Activated naive CD8-positive, alpha-beta T cell treated with anti-CD3 and anti-CD28 coated beads, Interleukin-2, amount 50 U/mL, for 24 hours (primary cell): ENCODE measurements at regions not wholly inside any gene's neighbourhood (a gene's known extent, or its start where the extent isn't known, plus 50 kb on each side); places are given as distances from the start of the nearest gene placed in this dataset.

Source experiments
- ATAC-seq: fragments of 150-1000 bp; cut with Tn5 transposase; one replicate; pipeline ENCODE4 v1.10.0; 2021
- DNase-seq: peaks from one replicate; pipeline ENCODE4 v3.0.0; 2021
- H3K27ac Mint-ChIP-seq: one replicate; pipeline ENCODE4 v1.8.0; 2021; ENCODE audit warnings: mild to moderate bottlenecking, mixed read lengths
- H3K27me3 Mint-ChIP-seq: one replicate; pipeline ENCODE4 v1.8.0; 2021; ENCODE audit warnings: mixed read lengths
- H3K36me3 Mint-ChIP-seq: one replicate; pipeline ENCODE4 v1.8.0; 2021; ENCODE audit warnings: low read depth, mixed read lengths
- H3K4me1 Mint-ChIP-seq: one replicate; pipeline ENCODE4 v1.8.0; 2021; ENCODE audit warnings: mixed read lengths
- H3K4me3 Mint-ChIP-seq: one replicate; pipeline ENCODE4 v1.8.0; 2021; ENCODE audit warnings: mild to moderate bottlenecking, moderate library complexity, mixed read lengths
- H3K9me3 Mint-ChIP-seq: one replicate; pipeline ENCODE4 v1.8.0; 2021; ENCODE audit warnings: mixed read lengths

DNA sequence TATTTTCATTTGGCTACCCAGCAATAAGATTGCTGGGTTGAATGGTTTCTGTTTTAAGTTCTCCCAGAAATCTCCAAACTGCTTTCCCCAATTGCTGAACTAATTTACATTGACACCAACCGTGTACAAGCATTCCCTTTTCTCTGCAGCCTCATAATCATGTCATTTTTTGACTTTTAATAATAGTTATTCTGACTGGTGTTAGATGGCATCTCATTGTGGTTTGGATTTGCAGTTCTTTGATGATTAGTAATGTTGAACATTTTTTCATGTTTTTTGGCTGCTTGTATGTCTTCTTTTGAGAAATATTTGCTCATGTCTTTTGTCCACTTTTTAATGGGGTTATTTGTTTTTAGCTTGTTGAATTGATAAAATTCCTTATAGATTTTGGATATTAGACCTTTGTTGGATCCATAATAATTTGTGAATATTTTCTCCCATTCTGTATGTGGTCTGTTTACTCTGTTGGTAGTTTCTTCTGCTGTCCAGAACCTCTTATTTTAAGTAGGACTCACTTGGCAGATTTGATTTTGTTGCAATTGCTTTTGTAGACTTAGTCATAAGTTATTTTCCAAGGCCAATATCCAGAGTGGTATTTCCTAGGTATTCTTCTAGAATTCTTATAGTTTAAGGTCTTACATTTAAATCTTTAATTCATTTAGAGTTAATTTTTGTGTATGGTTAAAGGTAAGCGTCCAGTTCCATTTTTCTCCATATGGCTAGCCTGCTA is 793.7 kb downstream of the BRINP1 start:
- H3K36me3 Mint-ChIP-seq = peaks cover 2% of the 10 kb centered on the region
- peaks cover 20% of the 10 kb centered on the region for H3K9me3 Mint-ChIP-seq
- no peaks in the 10 kb centered on the region for H3K27me3 Mint-ChIP-seq
- H3K4me3 Mint-ChIP-seq = no peak overlapping the region
- DNase-seq (no peak), ATAC-seq (no peak)
- H3K27ac Mint-ChIP-seq = no peak overlapping the region
- H3K4me1 Mint-ChIP-seq = no peaks in the 10 kb centered on the region

DNA sequence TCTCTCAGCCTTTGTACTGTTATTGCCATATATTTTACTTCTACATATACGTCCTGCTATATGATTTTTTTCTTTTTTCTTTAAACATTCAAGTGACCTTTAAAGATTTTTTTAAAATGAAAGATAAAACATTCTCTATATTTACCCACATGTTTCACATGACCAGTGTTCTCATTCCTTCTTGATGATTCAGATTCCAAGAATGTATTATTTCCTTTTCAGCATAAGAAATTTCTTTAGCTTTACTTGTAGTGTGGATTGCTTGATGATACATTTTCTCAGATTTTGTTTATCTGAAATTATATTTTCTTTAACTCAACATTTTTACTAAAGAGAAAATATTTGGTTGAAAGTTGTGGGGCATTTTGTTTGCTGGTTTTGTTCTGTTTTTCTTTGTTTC is 792.1 kb downstream of the BRINP1 start:
- ATAC-seq = no peak
- Mint-ChIP-seq H3K9me3 (peaks cover 20% of the 10 kb centered on the region), H3K36me3 (peaks cover 2% of the 10 kb centered on the region), H3K4me3 (no peak overlapping the region), H3K27me3 (no peaks in the 10 kb centered on the region), H3K27ac (no peak overlapping the region), H3K4me1 (no peaks in the 10 kb centered on the region)
- DNase-seq = no peak

DNA sequence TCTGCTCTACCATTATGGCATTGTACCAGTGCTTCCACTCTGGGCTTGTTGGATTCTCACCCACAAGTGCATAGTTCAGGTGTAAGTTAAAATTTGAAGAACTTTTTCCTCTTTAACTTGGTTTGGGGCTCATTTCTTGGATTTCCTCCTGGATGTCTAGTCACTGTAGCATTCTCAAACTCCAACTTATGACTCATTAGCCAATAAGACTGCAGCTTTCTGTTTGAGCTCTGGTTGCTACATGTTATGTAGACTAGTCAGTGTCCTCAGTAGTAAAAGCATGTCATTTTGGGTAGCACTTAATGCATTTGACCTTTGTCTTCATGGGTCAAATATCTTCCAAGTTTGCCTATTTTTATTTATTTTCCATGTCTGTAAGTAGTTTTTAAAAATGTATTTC is 790.8 kb downstream of the BRINP1 start:
- peaks cover 24% of the 10 kb centered on the region for H3K9me3 Mint-ChIP-seq
- H3K4me3 Mint-ChIP-seq = no peak overlapping the region
- ATAC-seq = no peak
- H3K36me3 Mint-ChIP-seq = peaks cover 2% of the 10 kb centered on the region
- H3K27me3 Mint-ChIP-seq = no peaks in the 10 kb centered on the region
- no peak for DNase-seq
- no peak overlapping the region for H3K27ac Mint-ChIP-seq
- no peaks in the 10 kb centered on the region for H3K4me1 Mint-ChIP-seq

DNA sequence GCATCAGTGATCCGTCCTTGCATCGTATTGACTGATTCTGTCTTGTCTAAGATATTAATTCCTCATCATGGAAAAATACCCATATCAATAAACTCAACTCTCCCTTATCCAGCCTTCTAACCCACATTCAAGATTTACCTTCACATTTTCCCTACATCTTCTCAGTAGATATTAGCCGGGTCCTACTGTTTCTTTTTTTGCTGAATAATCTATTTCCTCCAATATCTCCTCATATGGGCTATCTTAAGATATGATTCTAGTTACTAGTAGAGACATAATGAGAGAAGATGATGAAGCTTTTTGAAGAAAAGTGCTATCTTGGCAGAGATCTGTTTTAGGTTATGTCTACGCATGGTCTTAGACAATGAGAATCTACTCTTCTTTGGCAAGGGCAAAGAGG is 785.8 kb downstream of the BRINP1 start:
- Mint-ChIP-seq H3K4me3 (no peak overlapping the region), H3K36me3 (no peaks in the 10 kb centered on the region), H3K9me3 (peaks cover 23% of the 10 kb centered on the region), H3K27me3 (no peaks in the 10 kb centered on the region), H3K27ac (no peak overlapping the region), H3K4me1 (no peaks in the 10 kb centered on the region)
- ATAC-seq = no peak
- DNase-seq = no peak

DNA sequence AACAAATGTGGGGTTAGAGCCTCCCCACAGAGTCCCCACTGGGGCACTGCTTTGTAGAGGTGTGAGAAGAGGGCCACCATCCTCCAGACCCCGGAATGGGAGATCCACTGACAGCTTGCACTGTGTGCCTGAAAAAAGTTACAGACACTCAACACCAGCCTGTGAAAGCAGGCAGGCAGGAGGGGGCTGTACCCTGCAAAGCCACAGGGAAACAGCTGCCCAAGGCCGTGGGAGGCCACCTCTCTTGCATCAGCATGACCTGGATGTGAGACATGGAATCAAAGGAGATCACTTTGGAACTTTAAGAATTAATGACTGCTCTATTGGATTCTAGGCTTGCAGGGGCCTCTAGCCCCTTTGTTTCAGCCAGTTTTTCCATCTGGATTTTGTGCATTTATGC is 782.3 kb downstream of the BRINP1 start:
- H3K4me3 Mint-ChIP-seq = no peak overlapping the region
- no peak overlapping the region for H3K27ac Mint-ChIP-seq
- no peak for DNase-seq
- no peaks in the 10 kb centered on the region for H3K27me3 Mint-ChIP-seq
- no peaks in the 10 kb centered on the region for H3K4me1 Mint-ChIP-seq
- H3K9me3 Mint-ChIP-seq = peaks cover 23% of the 10 kb centered on the region
- no peak for ATAC-seq
- H3K36me3 Mint-ChIP-seq = no peaks in the 10 kb centered on the region

DNA sequence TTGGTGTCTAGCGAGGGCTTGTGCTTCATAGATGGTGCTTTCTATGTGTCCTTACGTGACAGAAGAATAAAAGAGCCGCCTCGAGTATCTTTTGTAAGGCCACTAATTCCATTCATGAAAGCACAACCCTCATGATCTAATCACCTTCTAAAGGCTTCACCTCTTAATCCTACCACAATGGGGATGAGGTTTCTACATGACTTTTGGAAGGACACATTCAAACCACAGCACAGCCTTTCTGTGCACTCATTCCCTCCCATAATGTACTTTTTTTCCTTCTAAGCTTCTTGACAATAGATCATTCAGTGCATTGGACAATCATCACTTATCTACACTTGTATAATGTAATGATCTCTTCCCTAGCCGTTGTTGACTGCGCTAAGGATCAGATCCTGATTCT is 774.8 kb downstream of the BRINP1 start:
- no peaks in the 10 kb centered on the region for H3K9me3 Mint-ChIP-seq

DNA sequence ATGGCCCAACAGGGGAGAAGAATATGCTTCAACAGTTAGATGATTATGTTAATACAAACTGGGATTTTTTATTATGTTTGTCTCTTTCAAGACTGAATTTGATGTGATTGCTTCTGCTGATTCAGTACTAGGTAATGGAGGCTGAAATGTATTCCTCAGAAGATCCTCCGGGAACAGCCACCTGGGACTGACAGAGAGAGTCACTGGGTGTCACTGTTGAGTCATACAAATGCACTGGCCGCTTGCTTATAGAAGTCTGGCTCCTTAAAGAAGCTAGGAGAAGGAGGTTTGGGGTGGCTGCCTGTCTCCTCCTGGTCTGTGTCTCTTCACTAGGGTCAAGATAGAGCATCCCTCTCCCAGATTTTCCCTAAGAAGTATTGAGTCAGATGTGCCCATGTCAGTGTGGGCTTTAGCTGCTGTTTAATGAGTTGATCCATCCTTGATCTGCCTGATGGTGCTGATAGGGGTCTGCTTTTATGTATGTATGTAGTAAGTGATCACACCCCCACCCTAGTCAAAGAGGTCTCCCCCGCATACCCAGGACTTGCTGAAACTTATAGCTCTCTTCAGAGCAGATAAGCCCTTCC is 773.4 kb downstream of the BRINP1 start:
- DNase-seq = no peak
- ATAC-seq = no peak
- H3K27ac Mint-ChIP-seq = no peak overlapping the region
- H3K9me3 Mint-ChIP-seq = no peaks in the 10 kb centered on the region
- no peaks in the 10 kb centered on the region for H3K4me1 Mint-ChIP-seq
- H3K27me3 Mint-ChIP-seq = no peaks in the 10 kb centered on the region
- no peaks in the 10 kb centered on the region for H3K36me3 Mint-ChIP-seq
- no peak overlapping the region for H3K4me3 Mint-ChIP-seq

More for the DNA sequence above, 774.8 kb downstream of the BRINP1 start:
- no peaks in the 10 kb centered on the region for H3K27me3 Mint-ChIP-seq
- no peaks in the 10 kb centered on the region for H3K36me3 Mint-ChIP-seq
- no peak overlapping the region for H3K27ac Mint-ChIP-seq
- H3K4me1 Mint-ChIP-seq = no peaks in the 10 kb centered on the region
- ATAC-seq (no peak), DNase-seq (no peak)
- no peak overlapping the region for H3K4me3 Mint-ChIP-seq

DNA sequence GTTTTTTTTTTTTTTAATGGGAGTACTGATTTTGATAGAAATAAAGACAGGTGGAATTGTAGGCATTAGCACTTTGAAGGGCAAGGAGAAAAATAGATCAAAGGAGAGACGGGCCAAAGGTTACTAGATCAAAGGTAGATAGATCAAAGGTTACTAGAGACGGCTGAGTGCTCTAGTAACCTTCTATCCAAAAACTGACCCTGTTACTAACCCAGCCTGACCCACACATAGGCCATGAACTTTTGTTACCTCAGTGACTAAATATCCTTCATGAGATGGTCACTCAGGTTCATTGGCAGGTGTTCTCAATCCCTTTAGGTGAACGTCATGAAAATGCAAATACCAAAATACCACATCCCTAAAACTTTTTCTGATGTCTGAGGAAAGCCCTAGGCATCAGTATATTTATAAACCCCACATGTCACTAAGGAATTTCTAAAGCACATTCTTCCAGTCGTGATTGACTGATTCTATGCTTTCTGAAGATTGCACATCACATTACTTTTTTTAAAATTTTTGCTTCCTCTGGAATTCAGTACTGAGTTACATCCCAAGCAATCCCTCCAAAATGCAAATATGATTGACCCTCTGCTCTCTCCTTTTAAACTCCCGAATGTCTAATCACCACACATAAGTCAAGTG is 772.7 kb downstream of the BRINP1 start:
- DNase-seq = no peak
- ATAC-seq = no peak
- Mint-ChIP-seq H3K4me1 (no peaks in the 10 kb centered on the region), H3K36me3 (no peaks in the 10 kb centered on the region), H3K4me3 (no peak overlapping the region), H3K27me3 (no peaks in the 10 kb centered on the region), H3K9me3 (no peaks in the 10 kb centered on the region), H3K27ac (no peak overlapping the region)

DNA sequence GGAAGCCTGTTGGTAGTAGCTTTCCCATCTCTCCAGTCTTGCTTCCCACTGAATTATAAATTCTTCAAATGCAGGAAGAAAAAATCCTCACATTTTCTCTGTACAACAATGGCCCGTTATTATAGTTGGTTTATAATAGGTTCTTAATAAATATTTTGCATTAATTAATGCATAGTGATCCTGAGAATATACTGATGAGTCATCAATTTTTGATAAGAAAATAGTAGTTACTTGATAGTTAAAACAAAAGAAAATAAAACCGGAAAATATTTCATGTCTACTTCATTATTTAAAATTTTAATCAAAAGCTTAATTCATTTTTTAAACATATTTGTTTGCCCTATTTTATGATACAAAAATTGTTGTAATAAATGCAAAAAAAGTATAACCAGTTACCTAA is 762.6 kb downstream of the BRINP1 start:
- no peaks in the 10 kb centered on the region for H3K4me1 Mint-ChIP-seq
- DNase-seq (no peak), ATAC-seq (no peak)
- no peaks in the 10 kb centered on the region for H3K9me3 Mint-ChIP-seq
- no peak overlapping the region for H3K27ac Mint-ChIP-seq
- H3K4me3 Mint-ChIP-seq = no peak overlapping the region
- H3K27me3 Mint-ChIP-seq = no peaks in the 10 kb centered on the region
- no peaks in the 10 kb centered on the region for H3K36me3 Mint-ChIP-seq

DNA sequence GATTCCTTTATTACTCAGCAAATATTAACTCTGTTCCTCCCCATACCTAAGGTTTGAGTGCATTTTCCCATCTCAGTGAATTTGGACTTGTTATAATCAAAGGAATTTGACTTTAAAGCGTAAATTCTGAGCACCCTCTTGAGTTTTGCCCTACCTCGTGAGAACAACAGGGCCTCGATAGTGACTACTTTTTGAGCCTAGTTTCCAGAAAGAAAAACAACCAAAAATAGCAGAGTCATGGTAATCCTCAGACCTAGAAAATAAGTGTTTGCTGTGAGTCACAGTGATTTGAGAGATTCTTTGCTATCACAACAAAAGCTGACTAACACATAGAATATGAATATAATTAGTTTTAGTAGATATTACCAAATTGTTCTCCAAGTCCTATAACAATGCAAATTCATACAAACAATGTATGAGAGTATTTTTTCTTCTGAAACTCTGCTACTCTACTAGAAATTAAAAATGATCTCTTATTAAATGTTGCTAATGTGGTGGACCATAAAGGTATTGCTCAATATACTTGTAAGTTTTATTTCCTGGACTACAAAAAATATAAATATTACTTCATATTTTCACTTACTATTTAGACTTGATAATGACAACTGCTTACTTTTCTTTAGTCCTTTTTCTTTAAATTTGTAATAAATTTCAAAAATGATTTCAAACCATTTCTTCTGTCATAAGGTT is 759.7 kb downstream of the BRINP1 start:
- DNase-seq (no peak), ATAC-seq (no peak)
- no peaks in the 10 kb centered on the region for H3K9me3 Mint-ChIP-seq
- no peaks in the 10 kb centered on the region for H3K27me3 Mint-ChIP-seq
- H3K4me1 Mint-ChIP-seq = no peaks in the 10 kb centered on the region
- H3K27ac Mint-ChIP-seq = no peak overlapping the region
- no peak overlapping the region for H3K4me3 Mint-ChIP-seq
- H3K36me3 Mint-ChIP-seq = no peaks in the 10 kb centered on the region

DNA sequence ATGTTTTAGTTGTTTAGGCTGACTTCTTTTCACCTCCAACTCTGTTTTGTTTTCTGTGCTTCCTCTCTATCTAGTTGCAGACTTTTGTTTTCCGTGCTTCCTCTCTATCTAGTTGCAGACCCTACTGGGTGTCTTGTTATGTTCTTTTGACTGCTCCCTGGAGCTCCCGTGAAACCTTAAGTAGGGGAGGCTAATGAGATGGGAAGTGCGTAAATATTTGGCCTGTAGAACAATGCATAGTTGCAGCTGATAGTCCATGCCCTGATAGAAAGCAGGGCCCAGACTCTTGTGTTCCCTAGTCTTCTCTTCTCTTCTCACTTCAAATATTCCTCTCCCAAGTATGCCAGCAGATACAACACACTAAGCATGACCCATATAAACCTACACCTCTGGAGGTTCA is 757.0 kb downstream of the BRINP1 start:
- Mint-ChIP-seq H3K36me3 (no peaks in the 10 kb centered on the region), H3K4me1 (no peaks in the 10 kb centered on the region), H3K9me3 (no peaks in the 10 kb centered on the region), H3K4me3 (no peak overlapping the region), H3K27ac (no peak overlapping the region), H3K27me3 (no peaks in the 10 kb centered on the region)
- ATAC-seq (no peak), DNase-seq (no peak)

DNA sequence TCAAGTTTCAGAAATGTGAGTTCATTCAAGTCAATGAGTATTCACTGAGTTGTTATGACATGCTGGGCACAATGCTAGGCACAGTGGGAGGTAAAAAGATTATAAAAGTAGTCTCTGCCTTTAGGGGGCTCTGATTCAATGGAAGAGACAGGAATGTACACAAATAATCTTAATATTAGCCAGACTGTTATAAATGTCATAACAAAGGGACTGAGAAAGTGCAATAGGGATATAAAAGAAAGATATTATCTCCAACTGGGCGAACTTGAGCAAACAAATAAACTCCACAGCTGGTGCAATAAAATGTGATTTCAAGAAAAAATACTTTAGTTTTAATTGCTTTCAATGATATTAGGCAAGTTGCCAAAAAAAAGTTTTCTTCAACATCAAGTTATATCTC is 755.2 kb downstream of the BRINP1 start:
- Mint-ChIP-seq H3K27me3 (no peaks in the 10 kb centered on the region), H3K4me3 (no peak overlapping the region), H3K27ac (no peak overlapping the region), H3K4me1 (no peaks in the 10 kb centered on the region), H3K36me3 (no peaks in the 10 kb centered on the region), H3K9me3 (peaks cover 8% of the 10 kb centered on the region)
- no peak for DNase-seq
- ATAC-seq = no peak

DNA sequence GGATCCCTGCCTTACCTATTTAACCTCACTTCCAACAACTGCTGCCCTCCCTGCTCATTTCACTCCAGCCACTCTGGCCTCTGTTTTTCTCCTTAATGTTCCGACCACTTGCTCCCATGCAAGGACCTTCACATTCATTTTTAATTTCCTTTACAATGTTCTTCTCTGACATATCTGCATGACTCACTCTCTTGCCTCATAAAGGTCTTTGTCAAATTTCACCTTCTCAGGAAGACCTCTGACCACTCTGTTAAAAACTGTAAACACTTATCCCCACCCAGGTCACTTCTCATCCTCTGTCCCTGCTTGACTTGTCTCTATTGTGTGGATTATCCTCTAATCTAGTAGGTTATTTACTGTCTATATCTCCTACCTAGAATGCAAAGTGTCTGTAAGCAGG is 751.2 kb downstream of the BRINP1 start:
- Mint-ChIP-seq H3K4me1 (no peaks in the 10 kb centered on the region), H3K36me3 (no peaks in the 10 kb centered on the region), H3K9me3 (peaks cover 13% of the 10 kb centered on the region), H3K27me3 (no peaks in the 10 kb centered on the region), H3K4me3 (no peak overlapping the region), H3K27ac (no peak overlapping the region)
- DNase-seq = no peak
- ATAC-seq = no peak

DNA sequence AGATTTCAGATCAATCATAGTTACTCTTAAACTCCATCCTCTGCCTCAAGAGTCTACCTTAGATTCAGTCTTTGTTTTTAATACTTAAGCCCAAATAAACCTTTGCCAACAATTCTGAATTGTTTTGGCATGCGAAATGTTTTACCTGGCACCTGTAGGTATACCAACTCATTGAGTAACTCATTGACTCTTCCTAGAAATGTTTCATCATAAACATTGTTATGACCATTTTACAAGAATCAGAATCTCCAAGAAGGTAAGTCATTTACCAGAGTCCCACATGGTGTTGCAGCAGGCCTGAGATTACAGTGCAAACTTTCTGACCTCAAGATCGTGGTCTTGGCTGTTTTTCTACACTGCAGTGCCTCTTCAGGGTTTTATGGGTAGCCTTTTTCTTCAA is 750.4 kb downstream of the BRINP1 start:
- no peaks in the 10 kb centered on the region for H3K4me1 Mint-ChIP-seq
- H3K9me3 Mint-ChIP-seq = peaks cover 13% of the 10 kb centered on the region
- no peak for ATAC-seq
- H3K4me3 Mint-ChIP-seq = no peak overlapping the region
- no peaks in the 10 kb centered on the region for H3K36me3 Mint-ChIP-seq
- H3K27ac Mint-ChIP-seq = no peak overlapping the region
- H3K27me3 Mint-ChIP-seq = no peaks in the 10 kb centered on the region
- no peak for DNase-seq

DNA sequence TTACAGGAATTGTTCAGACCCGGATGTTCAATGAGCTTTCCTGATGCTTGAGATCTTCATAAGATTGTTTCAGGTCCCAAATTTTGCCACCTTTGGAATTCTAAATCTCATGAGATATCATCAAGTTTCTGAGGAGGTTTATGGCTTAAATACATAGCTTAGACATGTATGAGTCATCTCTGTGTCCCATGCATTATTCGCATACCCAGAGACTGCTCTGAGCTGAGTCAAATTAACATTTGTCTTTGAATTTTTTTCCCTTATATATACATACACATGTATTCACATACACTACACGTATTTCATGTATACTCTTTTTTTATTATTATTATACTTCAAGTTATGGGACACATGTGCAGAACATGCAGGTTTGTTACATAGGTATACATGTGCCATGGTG is 744.6 kb downstream of the BRINP1 start:
- H3K9me3 Mint-ChIP-seq = peaks cover 3% of the 10 kb centered on the region
- no peak overlapping the region for H3K4me3 Mint-ChIP-seq
- DNase-seq (no peak), ATAC-seq (no peak)
- no peaks in the 10 kb centered on the region for H3K27me3 Mint-ChIP-seq
- H3K4me1 Mint-ChIP-seq = no peaks in the 10 kb centered on the region
- no peaks in the 10 kb centered on the region for H3K36me3 Mint-ChIP-seq
- no peak overlapping the region for H3K27ac Mint-ChIP-seq
